ENCODE measurements at regions not wholly inside any gene's neighbourhood (a gene's known extent, or its start where the extent isn't known, plus 50 kb on each side); places are given as distances from the start of the nearest gene placed in this dataset.

DNA sequence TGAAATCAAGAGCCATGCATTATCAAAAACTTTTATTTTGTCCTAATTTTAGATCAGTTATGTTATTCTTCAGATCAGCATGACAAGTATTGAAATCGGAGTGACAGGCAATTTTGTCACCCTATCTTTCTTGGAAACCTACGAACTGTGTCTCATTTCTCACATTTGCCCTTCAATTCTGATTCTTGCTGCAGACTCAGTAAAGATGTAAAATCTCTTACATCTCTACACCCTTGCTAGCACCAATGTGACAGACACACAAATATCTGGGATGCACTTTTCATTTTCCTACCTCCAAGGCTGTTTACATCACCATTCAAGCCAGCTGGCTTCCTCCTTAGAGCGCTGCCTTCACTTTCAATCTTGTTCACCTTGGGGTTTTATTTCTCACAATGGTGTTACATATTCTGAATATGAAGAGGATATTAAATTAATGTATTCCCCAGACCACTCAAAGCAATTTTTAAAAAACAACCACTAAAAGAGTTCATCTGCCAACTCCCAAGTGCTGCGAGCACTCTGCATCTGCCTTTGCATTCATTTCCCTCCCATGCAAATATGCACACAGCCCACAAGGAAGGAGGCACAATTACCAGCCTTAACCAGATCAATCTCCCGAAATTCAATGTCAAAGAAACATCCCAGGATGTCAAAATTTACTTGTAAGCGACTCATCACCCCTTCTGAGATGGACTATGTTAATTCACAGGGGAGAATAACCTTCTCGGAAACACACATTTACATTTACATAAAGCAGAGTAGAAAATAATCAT lies 164.3 kb downstream of the ENC1 start:
- Mint-ChIP-seq H3K9me3 (no peaks in the 10 kb centered on the region), H3K27me3 (ENCODE audit: low read depth) (peaks cover 6% of the 10 kb centered on the region), H3K4me3 (no peak overlapping the region), H3K27ac (no peak overlapping the region), H3K36me3 (ENCODE audit: low read depth) (no peaks in the 10 kb centered on the region), H3K4me1 (ENCODE audit: low read depth) (no peaks in the 10 kb centered on the region)
- DNase-seq (ENCODE audit: low spot score) = no peak

DNA sequence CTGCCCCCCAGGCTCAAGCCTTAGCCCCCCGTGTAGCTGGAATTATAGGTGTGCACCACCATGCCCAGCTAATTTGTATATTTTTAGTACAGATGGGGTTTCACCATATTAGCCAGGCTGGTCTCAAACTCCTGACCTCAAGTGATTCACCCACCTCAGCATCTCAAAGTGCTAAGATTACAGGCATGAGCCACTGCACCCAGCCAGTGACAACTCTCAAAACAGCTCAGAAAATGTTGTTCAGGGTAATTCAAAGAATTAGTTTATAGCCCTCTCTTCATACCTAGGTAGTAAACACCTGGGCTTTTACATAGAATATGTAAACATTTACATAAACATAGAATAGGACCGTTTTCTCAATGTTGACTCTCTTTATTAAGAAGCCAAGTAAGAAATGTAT lies 168.7 kb downstream of the ENC1 start:
- no peak for DNase-seq (ENCODE audit: low spot score)
- no peaks in the 10 kb centered on the region for H3K36me3 Mint-ChIP-seq (ENCODE audit: low read depth)
- H3K27me3 Mint-ChIP-seq (ENCODE audit: low read depth) = peaks cover 11% of the 10 kb centered on the region
- H3K9me3 Mint-ChIP-seq = no peaks in the 10 kb centered on the region
- H3K4me1 Mint-ChIP-seq (ENCODE audit: low read depth) = no peaks in the 10 kb centered on the region
- H3K27ac Mint-ChIP-seq = no peak overlapping the region
- no peak overlapping the region for H3K4me3 Mint-ChIP-seq

DNA sequence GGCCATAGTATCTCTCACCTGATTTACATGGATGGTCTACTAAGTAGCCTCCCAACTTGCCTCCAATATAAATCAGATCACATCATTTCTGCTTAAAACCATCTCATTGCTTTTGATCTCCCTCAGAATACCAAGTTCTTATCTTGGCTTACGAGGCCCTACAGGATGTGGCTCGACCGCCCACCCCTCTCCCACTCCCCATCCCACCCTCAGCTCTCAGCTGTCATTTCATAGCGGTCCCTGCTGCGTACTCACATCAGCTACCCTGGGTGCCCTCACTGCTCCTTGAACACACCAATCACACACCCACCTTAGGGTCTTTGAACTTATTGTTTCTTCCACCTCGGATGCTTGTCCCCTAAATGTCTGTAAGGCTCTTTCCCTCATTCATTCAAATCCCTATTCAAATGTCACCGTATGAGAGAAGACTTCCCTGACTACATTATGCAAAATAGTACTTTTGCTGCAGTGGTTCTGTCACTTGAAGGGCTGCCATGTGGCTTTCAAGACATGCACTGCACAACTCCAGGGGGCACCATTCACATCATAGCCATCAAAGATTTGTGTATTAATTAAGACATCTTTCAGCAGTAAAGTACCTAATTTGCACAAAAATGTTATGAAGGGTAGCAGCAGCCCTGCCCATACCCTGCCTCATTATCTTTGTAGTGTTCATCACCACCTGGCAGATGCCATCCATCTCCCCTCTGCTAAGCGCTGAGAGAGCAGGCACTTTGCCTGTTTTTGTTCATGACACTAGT lies 171.1 kb downstream of the ENC1 start:
- DNase-seq (ENCODE audit: low spot score) = no peak
- H3K9me3 Mint-ChIP-seq = no peaks in the 10 kb centered on the region
- no peak overlapping the region for H3K27ac Mint-ChIP-seq
- H3K27me3 Mint-ChIP-seq (ENCODE audit: low read depth) = peaks cover 5% of the 10 kb centered on the region
- no peaks in the 10 kb centered on the region for H3K4me1 Mint-ChIP-seq (ENCODE audit: low read depth)
- H3K4me3 Mint-ChIP-seq = no peak overlapping the region
- no peaks in the 10 kb centered on the region for H3K36me3 Mint-ChIP-seq (ENCODE audit: low read depth)

DNA sequence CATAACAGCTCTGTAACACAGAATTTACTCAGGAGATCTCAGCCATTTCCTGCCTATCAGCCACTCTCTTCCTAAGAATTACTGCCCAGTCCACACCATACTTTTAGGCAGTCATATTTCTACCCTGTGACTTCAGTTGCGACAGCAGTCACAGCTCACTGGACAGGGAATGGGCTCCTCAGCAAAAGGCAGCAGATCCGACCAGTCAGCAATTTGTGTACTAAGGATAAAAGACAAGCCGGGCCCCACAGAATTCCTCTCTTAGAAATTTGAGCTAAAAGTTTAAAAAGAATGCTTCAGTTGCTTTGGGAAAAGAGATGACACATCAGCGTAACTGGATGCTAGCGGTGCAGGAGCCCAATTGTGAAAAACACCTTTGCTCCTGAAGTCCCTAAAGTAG lies 172.1 kb downstream of the ENC1 start:
- Mint-ChIP-seq H3K4me3 (no peak overlapping the region), H3K36me3 (ENCODE audit: low read depth) (no peaks in the 10 kb centered on the region), H3K9me3 (no peaks in the 10 kb centered on the region), H3K27me3 (ENCODE audit: low read depth) (peaks cover 5% of the 10 kb centered on the region), H3K4me1 (ENCODE audit: low read depth) (no peaks in the 10 kb centered on the region), H3K27ac (no peak overlapping the region)
- no peak for DNase-seq (ENCODE audit: low spot score)

DNA sequence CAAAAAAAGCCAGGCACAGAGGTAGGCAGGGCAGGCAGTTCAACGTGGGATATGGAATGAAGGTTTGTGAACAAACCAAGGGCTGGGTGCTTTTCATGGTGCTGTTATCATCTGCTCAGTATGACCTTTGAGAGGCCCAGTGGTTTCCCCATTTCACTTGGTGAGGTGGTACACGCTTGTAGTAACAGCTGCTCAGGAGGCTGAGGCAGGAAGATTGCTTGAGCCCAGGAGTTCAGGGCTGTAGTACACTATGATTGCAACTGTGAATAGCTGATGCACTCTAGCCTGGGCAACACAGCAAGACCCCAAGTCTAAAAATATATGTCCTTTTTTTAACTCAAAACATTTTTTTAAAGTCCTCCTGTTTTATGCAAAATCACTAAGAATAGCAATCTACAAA lies 174.8 kb downstream of the ENC1 start:
- Mint-ChIP-seq H3K36me3 (ENCODE audit: low read depth) (no peaks in the 10 kb centered on the region), H3K27me3 (ENCODE audit: low read depth) (peaks cover 6% of the 10 kb centered on the region)

DNA sequence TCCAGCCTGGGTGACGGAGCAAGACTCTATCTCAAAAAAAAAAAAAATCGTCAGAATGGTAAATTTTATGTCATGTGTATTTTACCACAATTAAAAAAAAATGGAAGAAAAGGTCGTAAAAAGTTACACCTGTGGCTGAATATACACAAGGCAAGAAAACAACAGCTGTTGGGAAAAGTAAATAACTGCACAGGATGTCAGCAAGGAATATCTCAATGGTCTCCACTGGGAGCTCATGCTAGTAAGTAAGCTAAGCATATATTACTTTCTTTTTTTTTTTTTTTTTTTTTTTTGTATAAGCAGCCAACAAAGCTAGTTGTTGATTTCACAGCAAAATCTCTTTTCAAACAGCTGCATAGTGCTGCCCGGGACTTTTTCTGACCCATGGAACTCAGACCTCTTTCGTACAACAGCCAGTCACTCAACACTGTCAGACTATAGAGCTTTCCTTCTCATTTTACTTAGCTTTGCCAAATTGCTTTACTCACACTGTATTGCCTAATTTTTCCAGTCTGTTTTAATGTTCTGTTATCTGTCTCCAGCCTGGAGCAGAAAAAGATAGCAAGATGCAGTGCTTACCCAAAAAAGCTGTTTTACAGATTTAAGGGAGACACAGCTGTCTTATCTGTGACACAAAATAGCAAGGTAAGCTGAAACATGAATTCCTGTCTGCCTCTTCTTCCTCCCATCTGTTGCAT lies 175.9 kb downstream of the ENC1 start:
- Mint-ChIP-seq H3K27me3 (ENCODE audit: low read depth) (peaks cover 4% of the 10 kb centered on the region), H3K27ac (no peak overlapping the region), H3K4me3 (no peak overlapping the region), H3K9me3 (no peaks in the 10 kb centered on the region), H3K36me3 (ENCODE audit: low read depth) (no peaks in the 10 kb centered on the region), H3K4me1 (ENCODE audit: low read depth) (no peaks in the 10 kb centered on the region)
- no peak for DNase-seq (ENCODE audit: low spot score)

More for the DNA sequence above, 174.8 kb downstream of the ENC1 start:
- Mint-ChIP-seq H3K4me1 (ENCODE audit: low read depth) (no peaks in the 10 kb centered on the region), H3K4me3 (no peak overlapping the region), H3K9me3 (no peaks in the 10 kb centered on the region), H3K27ac (no peak overlapping the region)
- no peak for DNase-seq (ENCODE audit: low spot score)

DNA sequence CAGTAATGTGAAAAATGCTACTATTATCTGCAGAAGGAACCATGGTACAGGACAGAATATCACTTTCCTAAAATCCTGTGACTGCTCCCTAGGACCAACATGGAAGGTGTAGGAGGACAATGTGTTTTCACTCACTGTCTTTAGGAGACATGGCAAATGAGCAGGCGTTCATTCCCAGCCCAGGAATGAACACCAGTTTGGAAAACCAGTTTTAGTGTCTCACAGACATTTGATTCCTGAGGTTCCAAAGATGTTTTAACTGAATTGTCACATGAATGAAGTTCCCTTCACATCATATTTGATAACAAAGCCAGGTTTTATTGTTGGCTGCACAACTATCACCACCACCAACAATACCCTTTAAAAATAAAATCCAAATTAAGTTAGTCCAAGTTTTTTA lies 178.2 kb downstream of the ENC1 start:
- no peak for DNase-seq (ENCODE audit: low spot score)
- Mint-ChIP-seq H3K27me3 (ENCODE audit: low read depth) (peaks cover 9% of the 10 kb centered on the region), H3K9me3 (no peaks in the 10 kb centered on the region), H3K4me3 (no peak overlapping the region), H3K27ac (no peak overlapping the region), H3K4me1 (ENCODE audit: low read depth) (no peaks in the 10 kb centered on the region), H3K36me3 (ENCODE audit: low read depth) (no peaks in the 10 kb centered on the region)

DNA sequence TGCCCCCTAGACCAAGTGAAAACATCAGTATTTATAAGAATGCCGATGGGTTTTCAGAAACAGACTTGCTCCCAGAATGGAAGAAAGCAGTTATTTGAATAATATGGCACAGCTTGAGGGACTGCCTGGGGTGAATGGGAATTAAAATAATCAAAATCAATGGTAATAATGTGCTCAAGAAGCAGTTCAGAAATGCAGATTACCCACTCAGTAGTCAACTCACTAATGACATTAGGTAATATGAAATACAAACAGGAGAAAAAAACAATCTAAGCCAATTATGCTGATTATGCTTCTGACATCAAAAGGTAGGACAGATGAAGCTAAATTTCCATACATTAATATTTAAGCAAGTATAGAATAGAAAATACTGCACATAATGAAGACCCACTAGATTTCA lies 179.3 kb downstream of the ENC1 start:
- Mint-ChIP-seq H3K4me3 (no peak overlapping the region), H3K4me1 (ENCODE audit: low read depth) (no peaks in the 10 kb centered on the region), H3K27ac (no peak overlapping the region), H3K27me3 (ENCODE audit: low read depth) (peaks cover 15% of the 10 kb centered on the region), H3K9me3 (no peaks in the 10 kb centered on the region), H3K36me3 (ENCODE audit: low read depth) (no peaks in the 10 kb centered on the region)
- no peak for DNase-seq (ENCODE audit: low spot score)

DNA sequence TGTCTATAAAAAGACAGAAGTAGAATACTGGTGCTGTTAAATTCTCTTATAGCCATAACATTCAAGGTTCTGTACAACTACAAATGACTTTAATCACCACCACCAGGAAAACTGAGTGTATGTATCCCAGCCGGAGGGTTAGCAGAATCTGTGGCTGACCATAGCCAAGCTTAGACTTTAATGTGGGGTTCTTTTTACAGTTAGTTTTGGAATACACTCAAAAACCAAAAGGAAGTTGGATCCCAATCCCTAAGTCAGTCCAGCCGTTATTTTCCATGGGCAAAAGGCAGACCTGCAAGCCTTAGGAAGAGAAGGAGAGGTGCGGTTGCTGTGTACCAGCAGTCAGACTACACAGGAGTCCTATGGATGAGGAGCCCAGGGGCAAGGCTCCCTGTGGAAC lies 179.8 kb downstream of the ENC1 start:
- Mint-ChIP-seq H3K27me3 (ENCODE audit: low read depth) (peaks cover 15% of the 10 kb centered on the region), H3K36me3 (ENCODE audit: low read depth) (no peaks in the 10 kb centered on the region), H3K4me1 (ENCODE audit: low read depth) (no peaks in the 10 kb centered on the region), H3K4me3 (no peak overlapping the region), H3K27ac (no peak overlapping the region), H3K9me3 (no peaks in the 10 kb centered on the region)
- DNase-seq (ENCODE audit: low spot score) = no peak

DNA sequence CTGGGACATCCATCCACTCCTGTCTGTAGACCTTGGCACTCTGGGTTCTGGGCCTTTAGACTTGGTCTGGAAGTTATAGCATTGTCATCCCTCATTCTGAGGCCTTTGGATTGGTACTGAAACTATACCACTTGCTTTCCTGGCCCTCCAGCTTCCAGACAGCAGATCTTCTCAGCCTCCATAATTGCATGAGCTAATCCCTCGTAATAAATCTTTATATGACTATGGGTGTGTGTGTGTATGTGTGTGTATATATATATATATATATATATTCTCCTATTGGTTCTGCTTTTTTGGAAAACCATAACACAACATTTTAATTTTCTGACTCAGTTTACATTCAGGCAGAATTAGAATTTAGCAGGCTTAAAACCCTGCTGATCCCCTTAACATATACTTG lies 180.5 kb downstream of the ENC1 start:
- DNase-seq (ENCODE audit: low spot score) = no peak
- Mint-ChIP-seq H3K4me3 (no peak overlapping the region), H3K27me3 (ENCODE audit: low read depth) (peaks cover 15% of the 10 kb centered on the region), H3K4me1 (ENCODE audit: low read depth) (no peaks in the 10 kb centered on the region), H3K9me3 (no peaks in the 10 kb centered on the region), H3K27ac (no peak overlapping the region), H3K36me3 (ENCODE audit: low read depth) (no peaks in the 10 kb centered on the region)

DNA sequence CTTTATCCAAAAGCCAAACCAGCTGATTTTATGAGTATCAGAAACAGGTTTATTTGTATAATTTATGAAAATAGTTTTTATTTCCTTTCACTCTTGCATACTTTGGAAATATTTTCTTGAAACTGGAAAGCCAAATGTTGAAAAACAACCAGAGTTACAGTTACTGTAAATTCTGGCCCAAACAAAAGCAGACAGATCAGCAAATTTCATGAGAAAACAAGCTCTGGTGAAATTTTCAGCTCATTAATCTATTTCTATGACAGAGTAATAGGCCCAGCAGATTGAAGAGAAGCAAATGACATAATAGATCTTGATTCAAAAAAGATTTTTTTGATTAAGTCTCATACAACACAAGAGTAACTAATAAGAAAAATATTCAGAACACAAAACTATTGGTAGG lies 182.7 kb downstream of the ENC1 start:
- Mint-ChIP-seq H3K9me3 (no peaks in the 10 kb centered on the region), H3K36me3 (ENCODE audit: low read depth) (no peaks in the 10 kb centered on the region), H3K27me3 (ENCODE audit: low read depth) (peaks cover 20% of the 10 kb centered on the region), H3K4me3 (no peak overlapping the region), H3K4me1 (ENCODE audit: low read depth) (no peaks in the 10 kb centered on the region), H3K27ac (no peak overlapping the region)
- no peak for DNase-seq (ENCODE audit: low spot score)

DNA sequence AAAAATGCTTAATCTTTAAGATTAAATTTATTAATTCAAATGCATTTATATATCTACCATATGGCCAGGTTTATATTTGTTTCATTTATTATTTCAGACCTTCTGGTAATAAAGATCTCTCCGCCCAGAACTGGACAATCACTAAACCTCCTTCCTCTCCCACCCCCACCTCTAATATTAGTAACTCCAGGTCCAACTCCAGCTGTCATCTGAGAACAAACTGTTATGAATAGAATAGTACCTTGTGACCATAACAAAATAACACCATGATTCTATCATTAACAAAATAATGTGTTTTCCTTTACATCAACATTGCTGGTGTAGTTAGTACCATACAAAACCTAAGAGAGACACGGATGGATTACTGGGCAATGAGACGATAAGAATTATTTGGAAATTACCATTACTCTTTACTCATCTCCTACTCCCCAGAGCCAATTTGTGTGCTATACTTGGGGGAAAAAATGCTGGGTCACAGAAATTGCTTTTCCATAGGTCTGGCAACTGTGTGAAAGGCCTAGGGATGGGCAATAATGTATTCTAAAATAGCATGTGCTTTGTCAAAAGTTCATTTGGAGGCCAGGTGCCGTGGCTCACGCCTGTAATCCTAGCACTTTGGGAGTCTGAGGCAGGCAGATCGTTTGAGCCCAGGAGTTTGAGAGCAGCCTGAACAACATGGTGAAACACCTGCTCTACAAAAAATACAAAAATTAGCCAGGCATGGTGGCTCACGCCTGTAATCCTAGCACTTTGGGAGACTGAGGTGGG lies 186.1 kb downstream of the ENC1 start:
- Mint-ChIP-seq H3K4me1 (ENCODE audit: low read depth) (no peaks in the 10 kb centered on the region), H3K27me3 (ENCODE audit: low read depth) (peaks cover 20% of the 10 kb centered on the region), H3K4me3 (no peak overlapping the region), H3K27ac (no peak overlapping the region), H3K9me3 (no peaks in the 10 kb centered on the region), H3K36me3 (ENCODE audit: low read depth) (no peaks in the 10 kb centered on the region)
- no peak for DNase-seq (ENCODE audit: low spot score)

DNA sequence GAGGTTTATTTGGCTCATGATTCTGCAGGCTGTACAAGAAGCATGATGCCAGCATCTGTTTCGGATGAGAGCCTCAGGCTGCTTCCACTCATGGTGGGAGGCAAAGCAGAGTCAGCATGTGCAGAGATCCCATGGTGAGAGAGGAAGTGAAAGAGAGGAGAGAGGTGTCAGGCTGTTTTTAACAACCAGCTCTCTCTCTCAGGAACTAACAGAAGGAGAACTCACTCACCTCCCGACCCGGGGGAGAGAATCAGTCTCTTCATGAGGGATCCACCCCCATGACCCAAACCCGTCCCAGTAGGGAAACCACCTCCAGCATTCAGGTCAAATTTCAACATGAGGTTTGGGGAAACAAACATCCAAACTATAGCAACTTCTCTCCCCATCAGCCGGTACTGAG lies 187.7 kb downstream of the ENC1 start:
- Mint-ChIP-seq H3K4me1 (ENCODE audit: low read depth) (no peaks in the 10 kb centered on the region), H3K27ac (no peak overlapping the region), H3K4me3 (no peak overlapping the region)

DNA sequence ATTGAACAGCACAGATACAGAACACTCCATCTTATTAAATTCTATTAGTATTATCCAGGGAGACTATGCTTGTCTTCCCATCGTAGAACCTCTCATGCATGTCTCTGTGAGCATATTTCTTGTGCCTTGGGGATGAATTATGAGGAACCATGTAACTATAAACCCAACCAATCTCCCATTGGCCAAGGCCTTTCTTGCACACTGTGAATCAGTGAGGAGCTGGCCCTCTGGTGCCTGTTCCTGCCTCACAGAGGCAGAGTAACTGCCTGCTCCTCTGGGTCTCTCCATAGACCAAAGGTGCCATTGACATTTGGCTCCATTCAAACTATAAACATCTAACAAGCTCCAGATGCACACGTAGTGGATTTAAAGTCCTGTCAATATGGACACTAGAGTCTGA lies 190.4 kb downstream of the ENC1 start:
- DNase-seq (ENCODE audit: low spot score) = no peak
- H3K9me3 Mint-ChIP-seq = no peaks in the 10 kb centered on the region
- no peak overlapping the region for H3K27ac Mint-ChIP-seq
- H3K4me3 Mint-ChIP-seq = no peak overlapping the region
- no peaks in the 10 kb centered on the region for H3K4me1 Mint-ChIP-seq (ENCODE audit: low read depth)
- no peaks in the 10 kb centered on the region for H3K36me3 Mint-ChIP-seq (ENCODE audit: low read depth)
- H3K27me3 Mint-ChIP-seq (ENCODE audit: low read depth) = peaks cover 8% of the 10 kb centered on the region

More for the DNA sequence above, 187.7 kb downstream of the ENC1 start:
- H3K9me3 Mint-ChIP-seq = no peaks in the 10 kb centered on the region
- H3K36me3 Mint-ChIP-seq (ENCODE audit: low read depth) = no peaks in the 10 kb centered on the region
- DNase-seq (ENCODE audit: low spot score) = no peak
- H3K27me3 Mint-ChIP-seq (ENCODE audit: low read depth) = peaks cover 16% of the 10 kb centered on the region

Measured in T-helper 2 cell treated with Interferon-gamma antibody and Interleukin-4, amounts not matched to agents 5 μg/mL and 100 μg/mL, for 36 hours (primary cell).